PC-9 (cell line): ENCODE measurements at regions not wholly inside any gene's neighbourhood (a gene's known extent, or its start where the extent isn't known, plus 50 kb on each side); places are given as distances from the start of the nearest gene placed in this dataset.

ENCODE experiments used
- EZH2 ChIP-seq: fragments of 200-600 bp; sonication (generic); IDR thresholded peaks from 2 replicates; pipeline ENCODE4 v1.8.0; 2017; ENCODE audit warnings: antibody characterized with exemption, low read depth
- TF ChIP-seq, protein P1 (sequence below): fragments of 200-600 bp; sonication (generic); conservative IDR thresholded peaks from 2 replicates; pipeline ENCODE4 v1.6.1; 2017; ENCODE audit warnings: mixed run types, antibody characterized with exemption, mild to moderate bottlenecking, moderate library complexity

DNA sequence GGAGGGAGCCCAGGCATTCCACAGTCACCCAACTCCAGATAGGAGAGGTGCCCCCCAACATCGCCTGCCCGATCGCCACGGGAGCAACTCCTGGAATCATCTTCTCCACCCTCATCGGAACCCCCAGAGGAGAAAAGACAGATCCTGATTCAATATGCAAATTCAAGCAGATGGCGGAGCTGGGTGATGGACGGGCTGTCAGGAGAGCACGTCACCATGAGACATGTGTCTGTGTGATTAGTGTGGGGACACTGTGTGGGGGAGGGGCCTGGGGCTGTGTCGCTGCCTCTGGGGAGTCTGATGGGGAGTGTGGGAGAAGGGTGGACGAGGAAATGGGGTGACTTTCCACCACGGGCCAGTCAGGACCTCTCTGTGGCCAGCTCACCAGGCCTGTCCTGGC is 90.2 kb upstream of the CSF3R start:
- TF ChIP-seq, protein P1, sequence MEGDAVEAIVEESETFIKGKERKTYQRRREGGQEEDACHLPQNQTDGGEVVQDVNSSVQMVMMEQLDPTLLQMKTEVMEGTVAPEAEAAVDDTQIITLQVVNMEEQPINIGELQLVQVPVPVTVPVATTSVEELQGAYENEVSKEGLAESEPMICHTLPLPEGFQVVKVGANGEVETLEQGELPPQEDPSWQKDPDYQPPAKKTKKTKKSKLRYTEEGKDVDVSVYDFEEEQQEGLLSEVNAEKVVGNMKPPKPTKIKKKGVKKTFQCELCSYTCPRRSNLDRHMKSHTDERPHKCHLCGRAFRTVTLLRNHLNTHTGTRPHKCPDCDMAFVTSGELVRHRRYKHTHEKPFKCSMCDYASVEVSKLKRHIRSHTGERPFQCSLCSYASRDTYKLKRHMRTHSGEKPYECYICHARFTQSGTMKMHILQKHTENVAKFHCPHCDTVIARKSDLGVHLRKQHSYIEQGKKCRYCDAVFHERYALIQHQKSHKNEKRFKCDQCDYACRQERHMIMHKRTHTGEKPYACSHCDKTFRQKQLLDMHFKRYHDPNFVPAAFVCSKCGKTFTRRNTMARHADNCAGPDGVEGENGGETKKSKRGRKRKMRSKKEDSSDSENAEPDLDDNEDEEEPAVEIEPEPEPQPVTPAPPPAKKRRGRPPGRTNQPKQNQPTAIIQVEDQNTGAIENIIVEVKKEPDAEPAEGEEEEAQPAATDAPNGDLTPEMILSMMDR = no peak
- TF ChIP-seq EZH2 = no peak
